SH-SY5Y (cell line): ENCODE measurements at regions not wholly inside any gene's neighbourhood (a gene's known extent, or its start where the extent isn't known, plus 50 kb on each side); places are given as distances from the start of the nearest gene placed in this dataset.
A peak's percentile ranks its signal among the peaks of the same experiment; 100 is the strongest.

Experiments
- GATA2 ChIP-seq: IDR thresholded peaks from 2 replicates; pipeline ENCODE4 v1.6.1; 2011; ENCODE audit warnings: mild to moderate bottlenecking, low read depth, low read length
- GATA3 ChIP-seq: IDR thresholded peaks from 2 replicates; pipeline ENCODE4 v1.6.1; 2011; ENCODE audit warnings: low read depth, mild to moderate bottlenecking, low read length, moderate library complexity

DNA sequence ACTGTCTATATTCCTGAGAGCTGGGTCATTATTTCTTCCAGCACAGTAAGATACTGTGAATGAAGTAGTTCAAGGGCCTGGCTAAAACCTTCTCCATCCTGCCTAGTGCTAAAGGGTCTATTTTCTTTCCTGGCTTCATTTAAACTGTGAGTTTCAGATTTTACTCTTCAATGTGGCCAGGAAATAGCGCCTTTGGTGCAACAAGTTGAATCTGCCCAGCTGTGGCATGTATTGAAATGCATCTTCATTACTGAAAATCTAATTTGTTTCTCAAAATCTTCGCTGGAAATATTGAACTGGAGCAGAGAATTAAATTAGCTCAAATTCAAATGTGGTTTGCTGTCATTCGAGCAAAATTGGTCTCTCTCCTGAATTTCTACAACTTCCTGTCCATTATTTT is 114.6 kb upstream of the KCNG1 start:
- TF ChIP-seq GATA2: no peak
- TF ChIP-seq GATA3: no peak

DNA sequence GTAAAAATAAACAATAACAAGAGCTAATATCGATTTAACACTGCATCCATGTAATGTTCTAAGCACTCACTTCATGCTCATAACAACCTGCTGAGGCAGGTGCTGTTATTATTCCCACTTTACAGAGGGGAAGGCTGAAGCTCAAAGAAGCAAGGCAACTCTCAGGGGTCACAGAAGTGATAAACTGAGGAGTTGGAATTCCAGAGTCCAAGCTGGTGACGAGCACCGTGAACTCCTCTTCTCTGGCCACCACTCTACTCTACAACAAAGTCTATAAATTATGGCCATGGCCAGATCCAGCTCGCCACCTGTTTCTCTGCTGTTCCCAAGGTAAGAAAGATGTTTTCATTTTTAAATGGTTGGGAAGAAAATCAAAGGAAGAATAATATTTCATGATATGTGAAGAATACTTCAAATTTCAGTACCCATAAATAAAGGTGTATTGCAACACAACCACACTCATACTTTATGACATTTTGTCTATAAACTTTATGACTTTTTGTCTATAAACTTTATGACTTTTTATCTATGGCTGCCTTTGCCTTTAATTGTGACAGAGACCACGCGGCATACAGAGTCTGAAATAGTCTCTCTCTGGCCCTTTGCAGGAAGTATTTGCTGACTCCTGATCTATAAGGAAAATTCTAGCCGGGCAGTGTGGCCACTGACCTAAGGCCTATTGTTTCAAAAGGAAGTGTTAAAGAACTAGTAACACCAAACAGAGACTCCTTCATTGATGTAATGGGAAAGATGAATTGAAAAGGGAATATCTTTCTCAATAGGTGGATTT is 113.2 kb upstream of the KCNG1 start:
- no peak for TF ChIP-seq GATA3

DNA sequence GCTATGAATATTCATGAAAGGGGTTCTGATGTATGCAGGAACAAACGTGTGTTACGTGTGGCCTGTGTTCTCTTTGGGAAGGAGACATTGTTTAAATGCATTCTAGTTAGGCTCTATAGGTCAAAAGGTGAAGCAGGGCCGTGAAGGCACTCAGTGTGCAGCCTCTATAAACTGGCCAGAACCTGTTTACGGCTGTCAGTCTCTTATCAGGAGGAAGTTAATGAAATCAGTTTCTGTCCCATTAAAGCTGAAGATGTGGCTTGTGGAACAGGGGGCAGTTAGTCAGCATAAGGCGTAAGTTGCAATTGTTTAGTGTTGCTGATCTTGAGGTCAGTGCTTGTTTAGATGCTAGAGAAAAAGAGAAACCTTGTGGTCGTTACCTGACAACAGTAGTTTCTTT is 111.5 kb upstream of the KCNG1 start:
- TF ChIP-seq GATA2 (no peak), GATA3 (no peak)

DNA sequence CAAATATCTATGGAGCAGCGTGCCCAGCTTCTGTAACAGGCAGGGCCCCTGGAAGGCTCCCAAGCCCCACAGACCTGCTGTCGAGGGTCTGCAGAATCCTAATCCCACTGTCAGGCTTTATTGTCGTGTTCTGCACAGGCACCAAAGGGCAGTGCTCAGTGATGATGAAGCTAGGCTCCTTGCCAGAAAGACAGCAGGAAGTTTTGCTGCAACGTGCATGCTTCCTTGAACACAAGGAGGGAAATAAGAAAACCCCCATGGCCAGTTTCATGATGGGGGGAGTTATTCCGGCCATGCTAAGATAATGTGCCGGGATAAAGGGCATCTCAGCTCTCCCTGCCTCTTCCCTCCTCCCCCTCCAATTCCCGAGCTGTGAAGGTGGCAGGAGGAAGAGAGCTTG is 109.4 kb upstream of the KCNG1 start:
- no peak for TF ChIP-seq GATA3
- no peak for TF ChIP-seq GATA2

DNA sequence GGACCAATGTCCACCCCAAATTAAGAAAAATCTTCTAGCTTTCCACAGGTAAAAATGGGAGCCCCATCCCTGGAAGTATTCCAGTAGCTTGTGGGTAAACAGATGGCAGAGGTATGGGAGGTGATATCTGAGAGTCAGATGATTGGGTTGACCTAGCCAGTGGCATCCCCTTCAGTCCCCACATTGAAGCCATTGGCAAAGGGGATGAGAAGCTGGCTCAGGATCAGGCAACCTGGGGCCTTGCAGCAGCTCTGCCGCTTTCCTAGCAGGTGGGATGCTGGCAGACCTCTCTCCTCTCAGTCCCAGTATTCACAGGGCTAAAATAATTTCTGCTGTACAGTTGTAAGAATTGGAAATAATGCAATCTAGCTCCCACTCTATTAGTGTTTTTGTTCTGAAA is 108.9 kb upstream of the KCNG1 start:
- TF ChIP-seq GATA3 (no peak), GATA2 (no peak)

DNA sequence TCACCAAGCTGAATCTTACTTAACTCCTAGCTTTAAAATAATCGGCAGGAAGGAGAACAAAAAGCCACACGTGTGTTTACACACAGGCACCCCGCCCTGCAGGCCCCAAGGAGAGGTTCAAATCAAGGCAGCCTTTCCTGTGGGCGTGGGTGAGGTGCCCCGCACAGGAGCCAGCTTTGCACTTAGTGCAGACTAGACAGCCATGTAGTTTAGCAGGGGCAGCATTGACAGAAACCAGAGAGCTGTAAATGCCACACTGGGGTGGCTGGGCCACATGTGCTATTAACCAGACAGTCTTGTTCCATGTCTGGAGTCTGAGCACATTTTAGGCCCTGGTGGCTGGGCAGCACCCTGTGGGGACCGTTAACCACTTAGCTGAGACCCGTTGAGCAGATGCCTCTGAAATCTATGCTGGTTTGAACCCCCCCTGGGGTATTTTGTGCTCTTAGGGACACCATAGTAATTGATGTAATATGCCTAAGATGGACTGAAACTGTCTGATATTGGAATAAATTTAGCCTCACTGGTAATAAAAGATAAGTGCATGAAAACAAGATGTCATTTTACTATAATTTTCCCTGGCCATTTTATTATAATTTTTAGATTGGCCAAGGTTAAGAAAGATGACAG is 106.4 kb upstream of the KCNG1 start:
- TF ChIP-seq GATA3: 0 out of 2 replicates have a peak, but pooled peaks have one; percentile 22
- peak; percentile 77 for TF ChIP-seq GATA2

DNA sequence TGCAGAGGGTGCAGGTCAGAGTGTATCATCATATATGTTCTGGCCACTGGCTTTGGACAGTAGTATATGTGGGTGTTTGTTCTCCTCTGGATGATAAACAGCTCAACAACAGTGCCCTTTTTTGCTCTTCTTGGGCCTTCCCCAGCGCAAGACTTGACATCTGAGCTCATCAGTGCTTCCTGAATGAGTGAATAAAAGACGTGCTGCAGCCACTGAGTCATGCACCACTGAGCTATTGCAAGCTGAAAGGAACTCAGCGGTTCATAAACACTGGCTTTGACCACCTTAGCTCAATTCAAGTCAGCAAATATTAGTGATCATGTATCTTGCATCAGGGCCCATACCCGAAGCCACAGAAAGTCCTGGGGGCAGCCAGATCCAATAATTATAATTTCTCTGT is 105.3 kb upstream of the KCNG1 start:
- TF ChIP-seq GATA2 (no peak), GATA3 (no peak)

DNA sequence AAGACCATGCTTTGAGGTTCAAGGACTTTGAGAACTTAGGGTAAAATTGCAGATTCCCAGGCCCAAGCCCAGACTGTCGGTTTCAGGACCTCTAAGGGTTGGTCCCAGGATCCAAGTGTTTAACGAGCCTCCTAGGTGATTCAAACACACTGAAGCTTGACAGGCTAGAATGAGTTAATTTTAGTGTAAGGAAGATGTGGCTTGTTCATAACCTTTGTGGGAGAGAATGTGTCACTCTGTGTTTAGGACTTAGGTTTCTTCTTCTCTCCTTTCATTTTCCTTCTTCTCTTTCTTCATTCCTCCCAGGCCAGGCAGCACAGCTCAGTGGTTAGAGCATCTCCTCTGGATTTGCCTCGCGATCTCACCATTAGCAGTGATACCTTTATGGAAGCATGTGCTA is 104.8 kb upstream of the KCNG1 start:
- no peak for TF ChIP-seq GATA2
- no peak for TF ChIP-seq GATA3

DNA sequence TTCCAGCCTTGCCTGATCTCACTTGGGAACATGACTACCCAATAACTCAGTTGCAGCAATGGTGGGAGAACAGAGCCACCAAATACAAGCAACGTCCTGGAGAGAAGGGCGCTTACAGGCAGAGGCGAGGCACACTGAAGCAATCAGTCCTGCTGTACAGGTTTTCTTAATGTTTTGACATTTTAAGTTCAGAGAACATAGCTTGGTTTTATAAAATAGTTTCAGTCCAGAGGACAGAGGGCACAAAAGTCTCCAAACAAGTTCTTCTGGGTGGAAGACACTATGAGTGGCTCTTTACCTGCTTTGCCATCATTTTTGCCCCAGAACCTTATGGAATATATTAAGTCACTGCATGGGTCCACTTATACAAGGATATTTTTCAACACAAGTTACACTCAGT is 103.4 kb upstream of the KCNG1 start:
- no peak for TF ChIP-seq GATA3
- TF ChIP-seq GATA2: no peak

DNA sequence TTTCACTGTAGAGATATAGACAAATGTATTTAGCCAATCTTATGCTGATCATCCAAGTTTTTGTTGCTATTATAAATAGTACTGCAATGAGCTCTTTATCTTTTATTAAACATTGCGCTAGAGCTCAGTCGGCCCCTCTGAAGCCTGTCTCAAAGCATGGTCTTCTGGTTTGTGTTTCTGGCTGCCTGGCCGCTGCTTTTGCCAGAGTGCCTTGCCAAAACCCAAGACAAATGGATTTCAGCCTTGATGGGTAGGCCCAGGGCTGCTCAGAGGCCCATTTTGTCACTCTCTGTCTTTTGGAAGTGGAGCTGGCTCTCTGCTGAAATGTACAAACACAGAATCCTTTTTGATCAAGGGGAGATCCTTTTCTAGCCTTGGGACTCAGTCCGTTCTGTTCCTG is 102.9 kb upstream of the KCNG1 start:
- TF ChIP-seq GATA3: no peak
- TF ChIP-seq GATA2: no peak

DNA sequence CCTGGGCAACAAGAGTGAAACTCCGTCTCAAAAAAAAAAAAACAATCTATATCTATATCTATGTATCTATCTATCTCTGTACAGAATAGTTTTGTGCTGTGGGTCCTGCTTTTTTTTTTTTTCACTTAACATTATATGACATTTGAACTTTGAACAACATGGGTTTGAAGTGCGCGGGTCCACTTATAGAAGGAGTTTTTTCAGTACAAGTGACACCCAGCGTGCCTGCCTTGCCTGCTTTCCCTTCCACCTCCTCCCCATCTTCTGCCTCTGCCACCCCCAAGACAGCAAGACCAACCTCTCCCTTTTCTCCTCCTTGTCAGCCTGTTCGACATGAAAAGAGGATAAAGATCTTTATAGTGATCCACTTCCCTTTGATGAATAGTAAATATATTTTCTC is 102.2 kb upstream of the KCNG1 start:
- TF ChIP-seq GATA3 (no peak), GATA2 (no peak)

DNA sequence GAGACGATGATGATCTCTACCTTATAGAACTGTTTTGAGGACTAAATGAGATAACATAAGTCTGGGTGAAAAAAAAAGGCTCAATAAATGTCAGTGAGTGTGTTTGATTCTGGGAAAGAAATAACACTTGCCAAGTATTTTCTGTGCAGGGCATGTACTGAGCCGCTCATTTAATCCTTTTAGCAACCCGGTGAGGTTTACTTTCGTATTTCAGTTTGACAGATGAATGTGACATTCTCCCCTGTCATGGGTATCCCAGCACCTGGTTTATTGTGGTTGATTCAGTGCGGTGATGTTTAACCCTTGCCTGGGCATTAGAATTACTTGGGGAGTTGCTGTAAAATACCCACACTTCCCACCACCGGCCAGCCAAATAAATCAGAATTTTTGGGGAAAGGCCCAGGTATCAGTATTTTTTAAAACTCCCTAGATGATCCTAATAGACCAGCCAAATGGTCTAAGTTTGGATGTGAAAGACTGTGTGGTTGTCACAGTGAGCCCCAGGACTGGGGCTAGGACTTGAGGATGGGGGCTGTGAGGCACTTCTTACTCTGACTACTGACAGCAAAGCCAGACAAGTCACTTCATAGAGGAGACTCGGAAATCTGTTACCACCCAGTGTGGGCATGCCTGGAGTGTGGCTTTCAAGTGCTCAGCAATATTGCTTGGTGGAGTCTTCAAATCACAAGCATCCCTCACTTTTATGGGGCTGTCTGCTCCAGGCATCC is 100.2 kb upstream of the KCNG1 start:
- no peak for TF ChIP-seq GATA3
- TF ChIP-seq GATA2: no peak

DNA sequence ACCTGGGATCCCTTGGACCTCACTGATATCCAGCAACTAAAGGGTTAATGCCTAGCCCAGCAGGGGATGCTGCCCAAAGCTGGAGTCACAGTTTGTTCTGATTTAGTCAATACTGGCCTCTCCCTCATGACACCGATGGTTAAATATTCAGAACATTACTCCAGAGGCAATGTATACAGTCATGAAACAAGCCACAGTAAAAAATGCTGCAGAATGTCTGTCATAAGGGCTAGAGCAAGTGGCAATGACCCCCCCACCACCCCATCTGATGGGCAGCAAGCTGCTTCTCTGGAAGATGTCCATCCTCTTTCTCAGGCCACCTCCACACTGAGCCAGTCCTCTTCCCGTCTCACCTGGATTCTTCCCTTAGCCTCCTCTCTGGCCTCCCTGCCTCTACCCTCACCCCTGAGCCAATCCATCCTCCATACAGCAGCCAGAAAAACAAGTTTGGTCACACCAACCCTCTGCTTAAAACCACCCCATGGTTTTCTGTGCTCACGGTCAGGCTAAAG is 99.0 kb upstream of the KCNG1 start:
- no peak for TF ChIP-seq GATA3
- no peak for TF ChIP-seq GATA2

DNA sequence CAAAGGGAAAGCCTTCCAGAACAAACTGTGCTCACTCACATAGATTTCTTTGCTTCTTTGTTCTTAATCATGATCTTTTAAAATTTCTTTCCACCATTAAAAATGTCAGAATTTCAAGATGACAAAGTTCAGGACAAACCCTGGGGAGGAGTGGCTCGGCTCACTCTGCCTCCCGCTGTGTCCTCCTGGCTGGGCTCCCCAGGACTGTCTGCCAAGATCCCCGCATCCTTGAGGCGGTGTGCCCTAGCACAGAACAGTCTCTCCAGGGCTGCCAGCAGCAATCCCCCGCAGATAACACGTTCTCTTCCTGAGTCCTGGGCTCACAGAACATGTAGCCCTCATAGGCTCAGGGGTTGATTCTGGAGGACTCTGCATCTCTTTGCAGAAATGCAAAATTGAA is 98.4 kb upstream of the KCNG1 start:
- TF ChIP-seq GATA3: no peak
- no peak for TF ChIP-seq GATA2
